GM19025 (cell line): ENCODE measurements at regions not wholly inside any gene's neighbourhood (a gene's known extent, or its start where the extent isn't known, plus 50 kb on each side); places are given as distances from the start of the nearest gene placed in this dataset.

Experiments used
- ATAC-seq: cut with Tn5 transposase; IDR thresholded peaks from one replicate; pipeline ENCODE4 v1.9.1; 2021; ENCODE audit warnings: mild to moderate bottlenecking, low read depth, moderate library complexity; ENCODE audit not compliant: unreplicated experiment

GRCh38 chr21:20737227-20737913 lies 260.8 kb upstream of the NCAM2 start:
- ATAC-seq, result no peak

- no peak for ATAC-seq
Measured at GRCh38 chr21:20739421-20739820, 258.8 kb upstream of the NCAM2 start.

GRCh38 chr21:20741445-20741844 lies 256.8 kb upstream of the NCAM2 start:
- no peak for ATAC-seq

- ATAC-seq, result no peak
Measured at GRCh38 chr21:20760221-20760620, 238.0 kb upstream of the NCAM2 start.

GRCh38 chr21:20774737-20775136 lies 223.5 kb upstream of the NCAM2 start:
- ATAC-seq, result no peak

- ATAC-seq, result no peak
Measured at GRCh38 chr21:20779321-20779720, 218.9 kb upstream of the NCAM2 start.

- ATAC-seq, result no peak
Measured at GRCh38 chr21:20783611-20784010, 214.6 kb upstream of the NCAM2 start.

GRCh38 chr21:20789729-20790500 lies 208.3 kb upstream of the NCAM2 start:
- no peak for ATAC-seq

- ATAC-seq, result no peak
Measured at GRCh38 chr21:20800106-20800505, 198.1 kb upstream of the NCAM2 start.

- no peak for ATAC-seq
Measured at GRCh38 chr21:20802201-20802600, 196.0 kb upstream of the NCAM2 start.

GRCh38 chr21:20802631-20803260 lies 195.5 kb upstream of the NCAM2 start:
- ATAC-seq, result no peak

GRCh38 chr21:20811702-20812101 lies 186.5 kb upstream of the NCAM2 start:
- ATAC-seq, result no peak

- ATAC-seq, result no peak
Measured at GRCh38 chr21:20814090-20814489, 184.1 kb upstream of the NCAM2 start.

GRCh38 chr21:20822666-20823065 lies 175.5 kb upstream of the NCAM2 start:
- no peak for ATAC-seq

- no peak for ATAC-seq
Measured at GRCh38 chr21:20852866-20853265, 145.3 kb upstream of the NCAM2 start.

- ATAC-seq, result no peak
Measured at GRCh38 chr21:20856926-20857325, 141.3 kb upstream of the NCAM2 start.

- ATAC-seq, result no peak
Measured at GRCh38 chr21:20874202-20874601, 124.0 kb upstream of the NCAM2 start.

- ATAC-seq, result no peak
Measured at GRCh38 chr21:20875742-20876141, 122.5 kb upstream of the NCAM2 start.

GRCh38 chr21:20877976-20878375 lies 120.2 kb upstream of the NCAM2 start:
- ATAC-seq, result no peak

GRCh38 chr21:20882462-20883407 lies 115.5 kb upstream of the NCAM2 start:
- no peak for ATAC-seq

GRCh38 chr21:20883408-20883800 lies 114.8 kb upstream of the NCAM2 start:
- ATAC-seq, result no peak
